ENCODE measurements at regions not wholly inside any gene's neighbourhood (a gene's known extent, or its start where the extent isn't known, plus 50 kb on each side); places are given as distances from the start of the nearest gene placed in this dataset.
"Not testable (repeated sequence)": the region's sequence is repeated elsewhere in the genome, so short reads cannot be mapped to it uniquely, and the experiment has no call there.

DNA sequence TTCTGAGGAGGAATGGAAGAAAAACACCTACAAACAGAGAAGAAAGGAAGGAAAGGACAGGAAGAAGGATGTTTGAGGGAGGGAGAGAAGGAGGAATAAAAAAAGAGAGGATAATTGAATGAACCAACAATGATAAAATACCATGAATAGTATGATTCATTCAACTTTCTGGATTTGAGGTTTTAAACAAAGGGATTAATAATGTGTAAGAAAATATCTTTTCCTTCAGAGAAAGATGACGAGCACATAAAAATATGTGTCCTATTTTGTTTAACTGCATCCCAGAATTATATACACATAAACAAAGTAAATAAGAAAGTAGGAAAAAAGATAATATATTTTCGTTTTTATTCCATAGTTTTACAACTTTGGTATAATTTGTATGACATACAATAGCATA lies 1380.4 kb downstream of the STIM2 start:
- no peak for DNase-seq

DNA sequence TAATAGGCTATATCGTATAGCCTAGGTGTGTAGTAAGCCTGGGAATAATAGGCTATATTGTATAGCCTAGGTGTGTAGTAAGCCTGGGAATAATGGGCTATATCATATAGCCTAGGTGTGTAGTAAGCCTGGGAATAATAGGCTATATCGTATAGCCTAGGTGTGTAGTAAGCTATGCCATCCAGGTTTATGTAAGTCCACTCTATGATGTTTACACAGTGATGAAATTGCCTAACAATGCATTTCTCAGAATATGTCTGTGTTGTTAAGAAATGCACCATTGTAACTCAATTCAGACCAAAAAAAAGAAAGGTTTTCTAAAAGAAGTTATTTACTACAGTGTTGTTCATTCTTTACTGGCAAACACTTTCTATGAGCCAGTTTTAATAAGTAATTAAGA lies 1387.2 kb downstream of the STIM2 start:
- DNase-seq: no peak

DNA sequence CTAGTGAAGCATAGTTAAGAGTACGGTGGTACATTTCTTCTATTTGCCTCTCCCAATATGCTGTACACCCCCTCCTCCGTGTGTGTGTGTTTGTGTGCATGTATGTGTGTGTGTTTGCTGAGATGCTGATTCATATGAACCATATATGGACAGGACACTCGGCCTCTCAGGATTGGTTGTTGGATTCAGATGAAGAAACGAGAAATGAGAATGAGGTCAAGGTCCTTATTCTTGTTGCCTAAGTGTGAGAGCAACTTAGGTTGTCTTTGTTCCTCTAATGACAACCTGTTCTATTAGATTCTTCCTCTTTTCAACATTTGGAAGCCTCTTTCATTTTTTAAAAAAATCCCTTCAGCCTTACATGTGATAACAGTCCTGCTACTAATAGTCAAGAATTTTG lies 1387.6 kb downstream of the STIM2 start:
- DNase-seq: no peak

DNA sequence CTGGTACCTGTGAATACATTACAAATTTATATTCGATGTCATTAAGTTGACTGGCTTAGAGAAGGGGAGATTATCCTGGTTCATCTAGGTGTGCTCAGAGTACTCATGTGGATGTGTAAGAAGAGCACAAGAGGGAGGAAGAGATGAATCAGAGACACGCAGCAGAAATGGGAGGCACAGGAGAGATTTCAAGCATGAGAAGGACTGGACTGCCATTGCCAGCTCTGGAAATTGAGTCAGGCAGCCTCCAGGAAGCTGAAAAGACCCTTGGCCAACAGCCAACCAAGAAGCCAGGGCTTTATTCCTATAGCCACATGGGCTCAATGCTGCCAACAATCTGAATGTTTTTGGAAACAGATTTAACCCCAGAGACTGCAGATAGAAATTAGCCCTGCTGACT lies 1390.0 kb downstream of the STIM2 start:
- DNase-seq: no peak

DNA sequence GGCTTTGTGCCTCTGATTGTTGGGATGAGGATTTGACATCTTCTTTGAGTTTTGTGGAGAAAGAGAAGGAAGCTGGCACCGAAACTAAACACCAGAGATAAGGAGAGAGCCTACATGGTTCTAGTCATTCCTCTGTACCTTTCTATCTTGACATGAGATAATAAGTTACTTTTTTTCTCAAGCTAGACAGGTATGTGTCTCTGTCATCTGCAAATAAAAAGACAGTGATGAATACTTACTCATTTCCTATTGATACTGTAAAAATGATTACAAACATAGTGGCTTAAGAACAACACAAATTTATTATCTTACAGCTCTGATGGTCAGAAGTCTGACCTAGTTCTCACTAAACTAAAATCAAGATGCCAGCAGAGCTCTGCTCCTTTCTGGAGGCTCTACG lies 1391.2 kb downstream of the STIM2 start:
- DNase-seq: no peak

DNA sequence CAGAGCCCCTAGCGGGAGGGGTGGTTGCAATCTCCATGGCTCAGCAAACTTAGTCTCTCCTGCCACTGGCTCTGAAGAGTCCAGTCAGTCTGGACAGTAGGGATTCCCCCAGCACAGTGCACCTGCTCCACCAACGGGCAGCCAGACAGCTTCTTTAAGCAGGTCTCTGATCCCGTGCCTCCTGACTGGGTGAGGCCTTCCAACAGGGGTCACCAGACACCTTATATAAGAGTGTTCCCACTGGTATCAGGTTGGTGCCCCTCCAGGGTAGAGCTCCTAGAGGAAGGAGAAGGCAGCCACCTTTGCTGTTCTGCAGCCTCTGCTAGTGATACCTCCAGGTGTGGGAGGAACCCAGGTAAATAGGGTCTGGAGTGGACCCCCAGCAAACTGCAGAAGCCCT lies 1393.4 kb downstream of the STIM2 start:
- DNase-seq: no peak

DNA sequence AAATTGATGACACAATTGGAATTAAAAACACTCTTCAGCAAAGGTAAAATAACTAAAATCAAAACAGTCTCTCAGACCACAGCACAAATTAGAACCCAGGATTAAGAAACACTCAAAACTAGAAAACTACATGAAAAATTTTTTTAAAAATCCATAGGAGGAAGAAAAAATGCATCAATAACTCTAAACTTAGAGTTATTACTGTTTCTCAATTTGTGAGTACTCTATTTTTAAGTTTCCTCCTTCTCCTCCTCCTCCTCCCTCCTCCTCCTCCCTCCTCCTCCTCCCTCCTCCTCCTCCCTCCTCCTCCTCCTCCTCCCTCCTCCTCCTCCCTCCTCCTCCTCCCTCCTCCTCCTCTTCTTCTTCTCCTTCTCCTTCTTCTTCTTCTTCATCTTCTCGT lies 1395.7 kb downstream of the STIM2 start:
- DNase-seq: no peak

DNA sequence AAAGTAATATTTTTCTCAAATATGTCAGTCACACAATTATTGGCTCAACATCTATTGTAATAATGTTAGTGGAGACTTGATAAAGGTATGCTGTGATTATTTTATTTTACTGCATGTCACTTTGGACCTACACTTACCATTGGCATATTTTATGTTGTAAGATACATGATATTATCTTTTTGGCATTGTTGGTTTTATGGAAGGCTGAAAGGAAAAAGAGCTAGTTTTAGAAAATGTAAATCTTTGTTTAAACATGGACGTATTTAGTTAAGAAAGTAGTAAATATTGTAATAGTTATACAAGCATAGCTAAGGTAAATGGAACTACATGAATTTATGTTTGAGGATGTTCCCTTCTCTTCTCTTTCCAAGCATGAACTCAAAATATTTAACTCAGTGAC lies 1399.3 kb downstream of the STIM2 start:
- no peak for DNase-seq

DNA sequence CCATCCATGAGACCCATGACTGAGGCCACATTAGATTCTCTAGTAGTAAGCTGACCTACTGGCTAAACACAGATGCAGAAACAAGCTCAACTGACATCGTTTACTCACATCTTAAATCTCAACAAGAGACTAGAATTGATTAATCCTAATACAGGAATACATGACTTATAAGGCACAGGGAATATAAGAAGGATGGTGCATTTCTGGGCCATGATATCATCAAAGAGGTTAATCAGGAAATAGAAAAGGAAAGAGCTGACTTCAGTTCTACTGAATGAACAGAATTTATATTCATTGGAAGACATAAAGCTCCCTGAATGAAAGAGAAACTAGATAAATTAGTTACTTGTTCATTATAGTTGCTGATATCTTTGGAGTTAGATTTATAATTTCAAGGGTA lies 1406.5 kb downstream of the STIM2 start:
- DNase-seq: no peak

DNA sequence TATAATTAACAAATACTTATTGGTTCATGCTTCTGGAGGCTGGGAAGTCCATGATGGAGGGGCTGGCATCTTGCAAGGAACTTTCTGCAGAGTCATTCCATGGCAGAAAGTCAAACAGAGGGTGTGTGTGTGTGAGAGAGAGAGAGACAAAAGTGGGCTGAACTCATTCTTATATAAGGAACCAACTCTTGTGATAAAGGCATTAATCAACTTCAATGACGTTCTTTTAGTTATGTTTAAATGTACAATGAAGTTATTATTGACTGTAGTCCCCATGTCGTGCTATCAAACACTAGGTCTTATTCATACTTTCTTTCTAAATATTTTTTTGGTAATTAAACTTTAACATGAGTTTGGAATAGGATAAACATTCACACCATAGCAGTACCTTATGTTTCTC lies 1408.8 kb downstream of the STIM2 start:
- DNase-seq: no peak

DNA sequence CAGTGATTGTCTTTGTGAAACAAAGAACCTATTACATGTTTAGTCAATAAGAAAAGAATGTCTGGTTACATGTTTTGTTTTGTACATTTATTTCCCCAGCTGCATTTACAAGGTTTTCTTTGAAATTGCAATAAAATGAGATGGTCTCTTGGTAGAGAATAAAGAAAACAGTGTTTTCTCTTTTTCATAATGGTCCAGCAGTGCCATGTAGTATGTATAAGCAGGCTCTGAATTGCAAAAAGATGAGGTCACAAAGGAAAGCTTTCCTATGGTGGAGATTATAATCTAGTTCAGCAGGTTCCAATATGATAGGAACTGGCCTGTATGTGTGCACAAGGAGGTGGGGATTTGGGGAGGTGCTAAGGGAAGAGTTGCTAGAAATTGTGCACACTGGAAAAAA lies 1417.3 kb downstream of the STIM2 start:
- DNase-seq: no peak

DNA sequence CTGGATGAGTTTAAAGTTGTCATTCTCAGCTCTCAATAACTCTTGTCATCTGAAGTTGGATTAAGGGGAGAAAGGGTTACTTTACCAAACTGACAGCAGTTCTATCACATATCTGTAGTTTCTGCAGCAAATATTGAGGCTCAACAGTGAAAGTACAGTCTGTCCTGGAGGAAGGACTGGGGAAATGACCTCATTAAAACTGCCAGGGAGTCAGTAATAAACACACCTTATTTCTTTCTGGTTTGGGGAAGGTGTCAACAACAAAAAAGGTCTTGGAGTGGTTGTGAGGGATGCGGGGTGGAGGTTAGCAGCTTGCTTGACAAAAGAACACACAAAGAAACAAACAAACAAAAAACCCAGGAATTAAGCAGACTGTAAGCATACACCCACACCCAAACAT lies 1418.0 kb downstream of the STIM2 start:
- DNase-seq: no peak

DNA sequence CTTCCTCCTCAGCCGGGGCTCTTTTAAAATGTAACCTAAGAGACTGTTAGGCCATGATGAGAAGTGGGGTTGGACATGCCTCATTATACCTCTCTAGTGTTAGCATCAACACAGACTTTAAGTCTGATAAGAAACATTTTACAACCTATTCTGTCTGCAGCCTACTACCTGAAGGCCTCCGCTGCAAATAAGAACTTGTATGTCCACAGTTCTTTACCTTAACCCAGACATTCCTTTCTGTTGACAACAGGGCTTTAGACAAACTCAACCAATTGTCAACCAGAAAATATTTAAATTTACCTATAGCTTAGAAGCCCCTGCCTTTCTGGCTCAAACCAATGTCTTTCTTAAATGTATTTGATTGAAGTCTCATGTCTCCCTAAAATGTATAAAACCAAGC lies 1418.6 kb downstream of the STIM2 start:
- no peak for DNase-seq

DNA sequence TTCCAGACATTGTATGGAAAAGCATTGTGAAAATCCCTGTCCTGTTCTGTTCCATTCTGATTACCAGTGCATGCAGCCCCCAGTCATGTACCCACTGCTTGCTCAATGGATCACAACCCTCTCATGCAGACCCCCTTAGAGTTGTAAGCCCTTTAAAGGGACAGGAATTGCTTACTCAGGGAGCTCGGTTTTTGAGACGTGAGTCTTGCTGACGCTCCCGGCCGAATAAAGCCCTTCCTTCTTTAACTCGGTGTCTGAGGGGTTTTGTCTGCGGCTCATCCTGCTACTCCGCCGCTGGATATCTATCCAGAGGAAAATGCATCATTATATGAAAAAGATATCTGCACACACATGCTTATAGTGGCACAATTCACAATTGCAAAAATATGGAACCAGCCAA lies 1425.6 kb downstream of the STIM2 start:
- DNase-seq: not testable (repeated sequence)

DNA sequence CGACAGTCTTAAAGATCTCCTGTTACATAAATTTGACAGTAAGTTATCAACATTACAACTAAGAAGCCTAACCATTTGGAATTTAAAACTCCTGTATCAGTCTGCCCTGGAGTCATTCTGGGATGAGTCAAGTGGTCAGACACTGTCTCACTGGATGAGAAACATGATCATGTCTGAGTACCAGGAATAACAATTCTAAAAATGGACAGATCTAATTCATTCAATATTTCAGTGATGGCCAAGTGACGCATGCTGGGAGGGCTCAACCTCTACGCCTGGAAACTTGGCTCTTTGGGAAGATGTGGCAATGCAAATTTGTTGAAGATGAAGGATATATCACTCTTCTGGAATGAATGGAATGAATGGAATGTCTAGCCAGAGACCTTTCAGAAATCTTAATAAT lies 1427.2 kb downstream of the STIM2 start:
- no peak for DNase-seq

DNA sequence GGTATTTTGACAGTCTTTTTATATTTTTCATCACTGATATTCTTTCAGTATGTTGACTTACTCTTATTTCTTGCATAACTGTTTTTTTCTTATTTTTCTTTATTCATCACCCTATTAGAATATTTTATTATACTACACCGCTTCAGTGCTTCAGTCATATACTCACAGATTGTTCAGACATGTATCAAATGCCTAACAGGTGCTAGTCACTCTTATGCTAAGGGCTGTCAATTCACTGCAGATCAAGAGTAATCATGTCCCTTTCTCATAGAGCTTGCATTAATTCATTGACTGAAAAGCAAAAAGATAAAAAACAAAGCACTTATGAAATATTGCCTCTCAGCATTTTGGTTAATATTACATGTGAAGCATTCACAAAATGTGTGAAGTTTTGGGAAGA lies 1435.6 kb downstream of the STIM2 start:
- no peak for DNase-seq

DNA sequence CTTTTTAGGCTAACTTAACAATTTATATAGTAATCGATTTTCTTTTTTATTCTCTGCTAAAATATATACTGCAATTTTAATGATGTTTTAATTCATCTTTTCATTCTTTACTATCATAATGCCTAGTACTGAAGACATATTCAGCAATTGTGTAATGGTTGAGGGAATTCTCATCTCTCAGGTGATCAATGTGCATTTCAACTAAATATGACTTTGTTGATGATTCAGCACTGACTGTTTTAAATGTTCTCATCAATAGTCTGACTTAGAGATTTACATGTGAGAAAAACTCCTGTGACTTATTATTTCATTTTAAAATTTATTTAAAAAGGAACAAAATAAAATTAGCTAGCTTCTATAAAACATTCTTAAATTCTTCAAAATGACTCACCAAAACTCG lies 1450.3 kb downstream of the STIM2 start:
- no peak for DNase-seq

DNA sequence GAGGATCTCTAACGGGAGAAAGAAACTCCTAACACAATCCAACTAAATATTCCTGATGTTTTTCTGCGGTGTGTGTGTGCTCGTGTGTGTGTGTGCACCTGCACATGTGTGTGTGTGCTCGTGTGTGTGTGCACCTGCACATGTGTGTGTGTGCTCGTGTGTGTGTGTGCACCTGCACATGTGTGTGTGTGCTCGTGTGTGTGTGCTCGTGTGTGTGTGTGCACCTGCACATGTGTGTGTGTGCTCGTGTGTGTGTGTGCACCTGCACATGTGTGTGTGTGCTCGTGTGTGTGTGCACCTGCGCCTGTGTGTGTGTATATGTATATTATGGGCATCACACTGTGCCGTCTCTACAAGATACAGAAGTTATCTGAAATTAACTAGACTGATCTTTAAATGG lies 1451.9 kb downstream of the STIM2 start:
- not testable (repeated sequence) for DNase-seq

DNA sequence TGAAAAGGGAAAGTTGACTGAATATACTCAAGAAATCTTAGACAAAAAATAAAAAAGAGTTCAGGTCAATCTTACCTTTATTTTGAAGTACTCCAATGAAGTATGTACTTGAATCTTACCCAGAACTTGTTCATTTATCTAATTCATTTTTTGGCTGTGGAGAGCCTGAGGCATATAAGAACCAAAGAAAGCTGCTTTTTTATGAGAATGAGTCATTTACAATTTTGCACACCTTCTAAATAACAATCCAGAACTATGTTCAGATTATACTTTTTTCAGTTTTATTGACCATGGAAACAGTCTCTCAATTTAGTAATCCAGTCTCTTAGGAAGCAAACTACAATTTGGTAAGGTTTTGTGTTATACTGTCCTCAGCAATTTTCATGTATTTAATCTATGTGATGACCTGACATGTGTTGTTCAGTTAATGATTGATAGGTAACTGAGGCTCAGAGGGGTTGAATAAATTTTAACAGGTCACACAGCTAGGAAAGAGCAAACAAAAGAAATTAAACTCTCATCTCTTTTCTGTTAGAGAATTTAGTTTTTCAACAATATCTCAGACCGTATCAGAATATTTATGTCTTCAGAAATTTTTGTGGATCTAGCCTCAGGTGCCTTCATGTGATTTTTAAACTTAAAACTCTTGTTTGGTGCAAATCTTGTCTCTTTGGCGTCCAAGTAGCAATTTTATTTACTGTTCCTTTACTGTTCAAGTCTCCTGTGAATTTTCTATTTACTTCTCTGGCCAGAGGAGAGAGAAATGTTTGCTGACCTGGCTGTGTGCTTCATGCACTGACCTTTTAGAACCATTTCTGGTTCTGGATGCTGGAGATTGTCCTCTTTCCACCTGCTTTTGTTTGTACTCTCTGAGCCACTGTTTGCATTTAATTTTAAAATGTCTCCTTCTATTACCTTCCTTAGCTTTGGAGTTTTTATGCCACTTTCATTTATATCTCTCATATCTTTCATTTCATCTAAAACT lies 1453.4 kb downstream of the STIM2 start:
- no peak for DNase-seq

DNA sequence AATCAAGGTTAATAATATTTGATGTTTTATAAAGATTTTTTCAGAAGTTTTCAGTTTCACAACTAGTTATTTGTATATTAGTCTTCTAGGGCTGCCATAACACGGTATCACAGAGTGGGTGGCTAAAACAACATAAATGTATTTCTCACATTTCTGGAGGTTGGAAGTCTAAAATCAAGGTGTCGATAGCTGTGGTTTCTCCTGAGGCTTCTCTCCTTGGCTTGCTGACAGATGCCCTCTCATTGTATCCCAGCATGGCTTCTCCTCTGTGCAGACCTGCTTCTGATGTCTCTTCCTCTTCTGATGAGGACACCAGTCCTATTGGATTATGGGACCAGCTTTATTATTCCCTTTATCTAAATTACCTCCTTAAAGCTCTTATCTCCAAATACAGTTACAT lies 1456.6 kb downstream of the STIM2 start:
- DNase-seq: no peak

DNA sequence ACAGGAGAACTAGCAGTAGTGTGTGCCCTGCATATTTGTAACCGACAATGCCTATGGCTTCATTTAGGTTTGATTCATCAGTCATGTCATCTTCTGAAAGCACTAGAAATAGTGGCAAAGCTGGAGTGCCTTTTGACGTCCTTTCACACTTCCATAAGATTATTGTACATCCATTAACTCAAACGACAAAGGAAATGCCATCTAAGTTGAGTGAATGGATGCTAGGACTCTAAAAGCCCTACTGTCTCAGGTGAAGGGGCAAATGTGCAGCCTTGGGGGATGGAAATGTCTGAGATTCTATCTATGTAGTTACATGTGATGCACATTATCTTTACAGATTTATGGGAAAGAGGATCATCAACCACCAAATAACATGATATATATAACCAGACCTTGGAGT lies 1473.6 kb downstream of the STIM2 start:
- DNase-seq: no peak

DNA sequence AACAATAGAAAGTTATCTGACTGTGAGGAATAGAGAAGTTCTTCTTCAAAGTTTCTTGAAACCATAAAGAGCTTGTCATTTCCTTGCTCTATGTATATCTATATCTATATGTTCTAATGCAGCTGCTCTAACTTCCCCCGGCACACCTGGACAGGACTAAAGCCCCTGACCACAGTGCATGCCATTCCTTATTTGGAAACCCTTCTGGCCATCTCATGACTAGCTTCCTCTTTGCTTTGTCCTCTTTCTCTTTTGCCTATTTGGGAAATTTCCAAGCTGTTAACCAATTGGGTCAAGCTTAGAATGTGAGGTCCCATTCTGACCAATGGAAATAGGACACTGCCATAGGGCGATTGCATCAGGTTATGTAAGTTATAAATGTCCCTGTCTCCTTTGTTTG lies 1481.1 kb downstream of the STIM2 start:
- no peak for DNase-seq

DNA sequence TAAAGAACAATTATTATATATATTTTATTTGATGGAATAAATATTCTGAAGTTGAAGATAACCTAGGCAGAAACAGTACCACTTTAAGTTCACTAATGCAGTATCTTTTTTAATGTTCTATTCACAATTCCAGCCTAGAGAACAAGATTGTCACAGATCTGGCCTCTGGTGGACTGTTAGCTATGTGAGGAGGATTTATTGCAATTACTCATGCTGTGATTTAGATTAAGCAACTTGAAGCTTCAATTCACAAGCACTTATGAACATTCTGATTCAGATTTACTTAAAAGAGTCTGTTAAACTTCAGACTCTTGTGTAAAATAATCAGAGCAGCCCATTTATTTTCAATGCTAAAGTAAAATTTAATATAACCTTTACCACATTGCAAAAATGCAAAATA lies 1489.8 kb downstream of the STIM2 start:
- DNase-seq: no peak

DNA sequence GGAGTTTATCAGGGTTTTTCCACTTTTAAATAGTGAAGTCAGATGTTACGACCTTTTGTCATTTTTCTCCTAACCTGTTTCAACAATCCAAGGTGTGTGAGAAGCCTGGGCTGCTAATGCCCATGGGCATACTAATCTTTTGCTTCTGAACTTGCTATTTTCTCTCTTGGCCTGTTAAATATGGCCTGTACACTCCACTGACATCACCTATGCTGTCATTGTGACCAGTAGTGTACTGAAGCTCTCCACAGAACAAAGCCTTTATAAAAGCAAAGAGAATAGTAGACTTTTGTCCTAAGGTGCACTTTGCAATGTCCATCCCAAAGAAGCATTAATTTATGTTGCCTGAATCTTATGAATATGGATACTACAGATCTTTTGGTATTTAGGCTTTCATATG lies 1490.5 kb downstream of the STIM2 start:
- DNase-seq: no peak

DNA sequence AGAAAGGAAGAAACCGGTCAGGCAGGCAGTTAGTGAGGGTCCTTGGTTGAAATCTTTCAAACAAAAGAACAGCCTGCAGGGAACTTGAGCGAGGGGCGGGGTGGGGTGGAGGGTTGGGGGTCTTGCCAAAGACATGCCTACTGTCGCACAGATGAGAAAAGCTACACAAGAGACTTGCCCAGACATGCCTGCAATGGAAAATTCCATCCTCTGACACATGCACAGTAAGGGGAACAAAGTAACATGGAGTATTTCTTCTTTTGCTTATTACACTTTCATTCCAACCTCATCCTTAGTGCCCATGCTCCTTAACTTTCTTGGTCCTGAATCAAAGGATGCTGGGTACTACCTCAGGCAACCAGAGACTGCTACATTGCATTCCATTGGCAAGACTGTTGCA lies 1491.2 kb downstream of the STIM2 start:
- no peak for DNase-seq

Measured in NCI-H2081 (cell line).